ENCODE measurements at regions not wholly inside any gene's neighbourhood (a gene's known extent, or its start where the extent isn't known, plus 50 kb on each side); places are given as distances from the start of the nearest gene placed in this dataset.

DNA sequence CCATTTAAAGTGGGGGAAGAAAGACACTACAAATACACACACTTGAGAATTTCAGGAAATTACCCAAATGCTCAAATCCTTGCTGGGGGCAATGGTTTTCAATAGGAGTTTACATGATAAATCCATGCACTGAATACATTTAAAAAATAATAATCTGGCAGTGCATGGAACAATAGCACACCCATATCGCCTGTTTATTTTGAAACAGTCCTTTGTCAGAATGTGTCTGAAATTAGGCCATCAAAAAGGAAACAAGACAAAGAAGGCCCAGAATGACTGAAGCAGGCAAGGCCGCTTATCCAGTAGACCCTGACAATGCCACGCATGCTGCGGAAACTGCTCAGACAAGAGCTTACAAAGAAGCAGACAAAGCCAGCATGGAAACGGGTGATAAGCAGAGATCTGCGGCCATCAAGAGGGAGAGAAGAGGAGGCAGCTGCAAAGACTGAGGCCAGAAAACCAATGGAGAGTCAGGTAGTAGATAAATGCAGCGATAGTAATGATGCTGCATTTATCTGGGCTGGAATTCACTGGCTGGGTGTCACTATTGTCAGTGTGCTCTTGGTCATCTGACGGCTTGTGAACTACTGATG lies 211.9 kb upstream of the CNR1 start:
- TF ChIP-seq, protein P1, sequence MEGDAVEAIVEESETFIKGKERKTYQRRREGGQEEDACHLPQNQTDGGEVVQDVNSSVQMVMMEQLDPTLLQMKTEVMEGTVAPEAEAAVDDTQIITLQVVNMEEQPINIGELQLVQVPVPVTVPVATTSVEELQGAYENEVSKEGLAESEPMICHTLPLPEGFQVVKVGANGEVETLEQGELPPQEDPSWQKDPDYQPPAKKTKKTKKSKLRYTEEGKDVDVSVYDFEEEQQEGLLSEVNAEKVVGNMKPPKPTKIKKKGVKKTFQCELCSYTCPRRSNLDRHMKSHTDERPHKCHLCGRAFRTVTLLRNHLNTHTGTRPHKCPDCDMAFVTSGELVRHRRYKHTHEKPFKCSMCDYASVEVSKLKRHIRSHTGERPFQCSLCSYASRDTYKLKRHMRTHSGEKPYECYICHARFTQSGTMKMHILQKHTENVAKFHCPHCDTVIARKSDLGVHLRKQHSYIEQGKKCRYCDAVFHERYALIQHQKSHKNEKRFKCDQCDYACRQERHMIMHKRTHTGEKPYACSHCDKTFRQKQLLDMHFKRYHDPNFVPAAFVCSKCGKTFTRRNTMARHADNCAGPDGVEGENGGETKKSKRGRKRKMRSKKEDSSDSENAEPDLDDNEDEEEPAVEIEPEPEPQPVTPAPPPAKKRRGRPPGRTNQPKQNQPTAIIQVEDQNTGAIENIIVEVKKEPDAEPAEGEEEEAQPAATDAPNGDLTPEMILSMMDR (conservative IDR thresholded peaks at IDR 0.05), result no peak
- no peak for TF ChIP-seq ZFX (IDR thresholded peaks at IDR 0.05)
- H3K27ac ChIP-seq, result no peak overlapping the region

DNA sequence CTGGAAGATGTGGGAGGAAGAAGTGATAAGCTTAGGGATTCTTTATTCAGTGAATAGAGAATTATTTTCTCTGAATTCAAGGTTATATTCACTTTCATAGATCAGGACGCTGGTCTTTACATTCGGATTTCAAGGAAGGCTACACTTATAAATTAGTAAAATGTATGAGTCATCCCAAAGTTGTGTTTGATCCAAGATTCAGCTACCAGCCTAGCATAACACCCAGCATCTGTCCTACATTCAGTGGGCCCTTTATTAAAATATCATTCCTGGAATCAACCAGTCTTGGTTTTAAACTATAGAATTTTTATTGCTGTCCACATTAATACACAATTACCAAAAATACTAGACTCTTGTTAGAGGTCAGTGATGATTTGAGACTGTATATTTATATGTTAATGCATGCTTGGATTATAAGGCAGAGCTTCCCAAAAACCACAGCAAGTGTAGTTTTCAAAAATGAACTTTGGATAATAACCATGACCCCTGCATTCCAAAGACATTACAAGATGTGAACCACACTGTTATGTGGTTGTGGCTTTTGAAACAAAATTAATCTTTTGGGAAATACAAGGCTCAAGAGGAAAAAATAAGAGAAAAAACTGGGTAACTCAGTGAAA lies 210.7 kb upstream of the CNR1 start:
- TF ChIP-seq, protein P1 (conservative IDR thresholded peaks at IDR 0.05), result no peak
- TF ChIP-seq ZFX (IDR thresholded peaks at IDR 0.05), result no peak
- H3K27ac ChIP-seq, result no peak overlapping the region

DNA sequence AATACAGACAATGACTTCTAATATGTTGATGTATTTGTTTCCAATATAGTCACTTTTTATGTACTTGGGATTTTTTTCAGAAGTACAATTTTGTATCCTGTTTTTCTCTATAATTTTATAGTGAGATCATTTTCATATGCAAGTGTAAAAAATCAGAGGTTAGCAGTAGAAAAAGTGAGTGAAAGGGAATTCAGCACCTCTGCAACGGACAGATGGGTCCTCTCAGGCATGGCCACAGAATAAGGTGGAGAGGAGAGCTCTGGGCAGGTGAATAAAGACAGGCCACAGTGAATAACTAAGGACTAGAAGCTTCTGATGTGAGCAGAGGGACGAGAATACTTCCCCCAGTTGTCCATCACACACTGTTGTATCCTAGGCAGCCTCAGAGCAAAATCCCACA lies 210.1 kb upstream of the CNR1 start:
- H3K27ac ChIP-seq, result no peak overlapping the region
- no peak for TF ChIP-seq ZFX (IDR thresholded peaks at IDR 0.05)
- TF ChIP-seq, protein P1 (conservative IDR thresholded peaks at IDR 0.05), result no peak

DNA sequence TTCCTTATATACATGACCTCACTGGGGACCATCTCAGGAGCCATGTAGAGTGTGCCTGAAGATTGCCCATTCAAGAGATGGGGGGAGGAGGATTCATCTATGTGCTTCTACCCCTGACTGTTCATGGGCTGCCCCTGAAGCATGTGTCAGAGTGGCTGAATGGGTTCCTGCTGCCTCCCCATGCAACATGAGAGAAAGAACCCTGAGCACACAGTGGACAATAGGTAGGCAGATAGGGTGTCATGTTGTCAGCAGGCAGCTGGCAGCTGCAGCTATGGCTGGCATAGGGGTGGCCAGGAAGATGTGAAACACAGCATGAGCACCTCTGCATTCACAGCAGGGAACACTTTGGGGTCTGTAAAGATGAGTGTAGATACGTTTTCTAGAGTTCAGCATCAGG lies 208.4 kb upstream of the CNR1 start:
- H3K27ac ChIP-seq, result no peak overlapping the region
- no peak for TF ChIP-seq ZFX (IDR thresholded peaks at IDR 0.05)
- TF ChIP-seq, protein P1 (conservative IDR thresholded peaks at IDR 0.05), result no peak

DNA sequence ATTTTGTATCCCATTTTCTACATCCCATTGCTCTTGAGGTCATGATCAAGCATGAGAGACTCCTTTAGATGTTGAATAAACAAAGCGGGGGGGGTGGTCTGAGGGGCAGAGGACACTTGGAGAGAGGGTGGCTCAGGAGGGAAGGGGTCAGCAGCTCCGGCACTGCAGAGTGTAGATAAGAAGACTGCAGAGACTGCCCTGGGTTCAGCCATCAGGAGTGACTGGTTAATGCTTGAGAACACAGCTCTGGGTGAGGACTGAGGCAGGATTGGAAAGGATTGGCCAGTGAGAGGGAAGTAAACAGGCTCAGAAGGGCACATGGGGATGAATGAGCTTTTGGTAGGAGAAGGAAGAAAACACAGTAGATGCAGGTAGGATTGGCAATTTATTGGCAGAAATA lies 205.3 kb upstream of the CNR1 start:
- no peak overlapping the region for H3K27ac ChIP-seq
- TF ChIP-seq, protein P1 (conservative IDR thresholded peaks at IDR 0.05), result no peak
- TF ChIP-seq ZFX (IDR thresholded peaks at IDR 0.05), result no peak

DNA sequence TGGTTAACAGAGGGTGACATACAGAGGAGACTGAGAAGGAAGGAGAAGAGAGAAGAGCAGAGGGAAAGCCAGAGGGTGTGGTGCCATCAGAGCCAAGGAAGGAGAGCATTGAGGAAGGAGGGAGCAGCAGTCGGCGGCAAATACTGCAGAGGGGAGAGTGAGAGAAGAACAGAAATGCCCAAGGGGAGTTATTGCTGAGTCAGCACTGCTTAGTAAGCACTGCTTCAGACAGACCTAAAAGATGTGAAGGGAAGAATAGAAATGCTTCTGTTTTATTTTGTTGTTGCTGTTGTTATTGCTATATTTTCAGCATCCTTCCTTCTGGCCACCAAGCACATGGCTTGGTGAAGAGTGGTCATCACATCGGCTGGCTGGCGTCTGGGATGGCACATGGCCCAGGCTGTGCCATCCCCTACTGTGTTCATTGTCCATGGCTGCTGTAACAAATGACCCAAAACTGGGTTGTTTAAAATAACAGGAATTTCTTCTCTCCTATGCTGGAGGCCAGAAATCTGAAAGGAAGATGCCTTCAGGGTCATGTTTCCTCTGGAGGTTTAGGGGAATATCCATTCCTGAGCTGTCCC lies 204.1 kb upstream of the CNR1 start:
- TF ChIP-seq, protein P1 (conservative IDR thresholded peaks at IDR 0.05), result no peak
- no peak for TF ChIP-seq ZFX (IDR thresholded peaks at IDR 0.05)
- no peak overlapping the region for H3K27ac ChIP-seq

DNA sequence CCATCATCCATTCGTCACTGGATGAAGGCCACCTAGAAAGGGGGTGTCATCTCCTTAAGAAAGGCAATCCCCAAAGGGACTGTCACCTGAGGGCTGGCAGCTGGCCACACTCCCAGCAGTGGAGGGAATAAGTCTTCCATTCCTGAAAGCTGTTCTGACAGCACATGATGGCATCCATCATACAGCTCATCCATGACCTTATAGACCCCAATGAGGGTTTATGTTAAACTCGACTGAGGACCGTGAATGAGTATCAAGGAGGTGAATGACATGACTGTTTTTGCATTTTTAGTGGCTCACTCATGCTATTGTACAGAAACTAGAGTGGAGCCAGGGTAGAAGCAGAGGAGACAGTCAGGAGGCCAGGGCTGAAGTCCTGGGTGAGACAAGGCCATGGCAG lies 203.1 kb upstream of the CNR1 start:
- no peak overlapping the region for H3K27ac ChIP-seq
- TF ChIP-seq ZFX (IDR thresholded peaks at IDR 0.05), result no peak
- TF ChIP-seq, protein P1 (conservative IDR thresholded peaks at IDR 0.05), result no peak
